ENCODE measurements at regions not wholly inside any gene's neighbourhood (a gene's known extent, or its start where the extent isn't known, plus 50 kb on each side); places are given as distances from the start of the nearest gene placed in this dataset.

DNA sequence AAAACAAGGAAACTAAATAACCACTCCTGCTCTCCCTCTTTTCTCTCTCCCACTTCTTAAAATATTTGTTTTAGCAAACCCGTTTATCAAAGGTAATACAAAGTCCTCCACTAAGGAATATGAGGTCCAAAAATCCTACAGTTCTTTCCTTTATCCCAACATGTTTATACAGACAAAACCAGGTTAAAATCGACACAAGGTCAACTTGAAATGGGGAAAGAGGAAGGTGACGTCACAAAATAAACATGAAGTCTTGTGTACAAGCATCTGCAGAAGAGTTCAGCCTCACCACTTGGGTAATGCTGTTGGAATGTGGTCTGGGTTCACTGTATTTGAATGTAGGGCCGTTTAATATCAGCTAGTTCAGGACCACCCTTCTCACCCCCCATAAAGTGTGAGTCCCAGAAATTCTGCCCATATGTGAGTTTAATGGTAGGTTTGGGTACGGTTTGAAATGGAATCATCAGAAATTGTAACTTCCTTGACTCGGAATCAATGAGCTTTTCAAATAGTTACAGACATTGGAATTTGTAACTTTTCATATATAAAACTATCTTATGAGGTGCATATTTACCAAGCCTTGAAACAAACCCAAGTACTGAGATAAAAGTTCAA is 120.0 kb upstream of the SLC38A2 start:
- Histone ChIP-seq H3K4me3 (replicated peaks in 1 of 3; ENCODE audit: low read depth in 2 of 3, low read length in 3 of 3) (no peak overlapping the region), H3K4me2 (replicated peaks; ENCODE audit: extremely low read depth, low read length, poor library complexity, severe bottlenecking) (no peak overlapping the region), H3K4me1 (ENCODE audit: control insufficient read depth in 1 of 2, insufficient read depth in 2 of 2, low read length in 2 of 2) (peaks cover 7 to 11% of the 10 kb centered on the region in 2 donors), H2AFZ (ENCODE audit: insufficient read depth, low read depth, low read length, poor library complexity, severe bottlenecking) (no peak overlapping the region), H4K20me1 (ENCODE audit: insufficient read depth, low read length) (no peaks in the 10 kb centered on the region), H3K36me3 (replicated peaks in 1 of 2; ENCODE audit: control insufficient read depth in 1 of 2, insufficient read depth in 2 of 2, low read length in 2 of 2) (no peaks in the 10 kb centered on the region), H3K9me3 (replicated peaks in 1 of 2; ENCODE audit: control insufficient read depth in 1 of 2, insufficient read depth in 1 of 2, low read length in 2 of 2) (no peaks in the 10 kb centered on the region), H3K27me3 (ENCODE audit: control insufficient read depth in 2 of 2, insufficient read depth in 2 of 2, low read length in 2 of 2) (no peaks in the 10 kb centered on the region), H3K9ac (ENCODE audit: insufficient read depth, low read length, poor library complexity, severe bottlenecking) (no peak overlapping the region), H3K79me2 (ENCODE audit: insufficient read depth, low read length) (no peaks in the 10 kb centered on the region), H3K27ac (ENCODE audit: low read depth in 1 of 2, low read length in 2 of 2) (no peak overlapping the region)
- no peak for DNase-seq
- Mint-ChIP-seq H3K27me3 (ENCODE audit: low read depth in 3 of 3) (peaks cover 0 to 1% (median 0%) of the 10 kb centered on the region in 3 donors), H3K4me3 (no peak overlapping the region), H3K27ac (no peak overlapping the region), H3K4me1 (peaks cover 1% of the 10 kb centered on the region), H3K9me3 (peaks cover 0 to 1% (median 0%) of the 10 kb centered on the region in 7 donors), H3K36me3 (no peaks in the 10 kb centered on the region)
- TF ChIP-seq, protein P1, sequence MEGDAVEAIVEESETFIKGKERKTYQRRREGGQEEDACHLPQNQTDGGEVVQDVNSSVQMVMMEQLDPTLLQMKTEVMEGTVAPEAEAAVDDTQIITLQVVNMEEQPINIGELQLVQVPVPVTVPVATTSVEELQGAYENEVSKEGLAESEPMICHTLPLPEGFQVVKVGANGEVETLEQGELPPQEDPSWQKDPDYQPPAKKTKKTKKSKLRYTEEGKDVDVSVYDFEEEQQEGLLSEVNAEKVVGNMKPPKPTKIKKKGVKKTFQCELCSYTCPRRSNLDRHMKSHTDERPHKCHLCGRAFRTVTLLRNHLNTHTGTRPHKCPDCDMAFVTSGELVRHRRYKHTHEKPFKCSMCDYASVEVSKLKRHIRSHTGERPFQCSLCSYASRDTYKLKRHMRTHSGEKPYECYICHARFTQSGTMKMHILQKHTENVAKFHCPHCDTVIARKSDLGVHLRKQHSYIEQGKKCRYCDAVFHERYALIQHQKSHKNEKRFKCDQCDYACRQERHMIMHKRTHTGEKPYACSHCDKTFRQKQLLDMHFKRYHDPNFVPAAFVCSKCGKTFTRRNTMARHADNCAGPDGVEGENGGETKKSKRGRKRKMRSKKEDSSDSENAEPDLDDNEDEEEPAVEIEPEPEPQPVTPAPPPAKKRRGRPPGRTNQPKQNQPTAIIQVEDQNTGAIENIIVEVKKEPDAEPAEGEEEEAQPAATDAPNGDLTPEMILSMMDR (IDR thresholded peaks at IDR 0.05) = no peak
- WGBS (ENCODE audit: insufficient coverage) = no CpG with 5 or more reads among the region's 6 CpGs
- intact Hi-C loops (cut with micrococcal nuclease) = no loop called here

DNA sequence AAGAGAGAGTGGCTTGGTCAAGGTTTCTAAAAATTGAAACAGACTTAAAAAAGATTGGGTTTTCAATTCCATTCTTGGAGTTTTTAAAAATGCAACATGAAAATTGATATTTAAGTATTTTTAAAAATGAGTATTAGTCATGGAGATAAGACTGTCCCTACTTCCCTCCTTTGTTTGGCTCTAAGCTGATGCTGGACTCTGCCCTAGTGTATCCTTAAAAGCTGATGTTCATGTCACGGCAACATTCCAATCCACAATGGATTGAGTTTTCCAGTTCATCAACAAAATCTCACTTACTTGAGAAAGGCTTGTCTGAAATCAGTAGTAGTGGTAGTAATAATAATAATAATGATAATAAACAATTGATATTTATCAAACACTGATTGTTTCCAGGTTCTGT is 119.0 kb upstream of the SLC38A2 start:
- H3K36me3 Mint-ChIP-seq = no peaks in the 10 kb centered on the region
- H3K9me3 ChIP-seq (replicated peaks in 1 of 2; ENCODE audit: control insufficient read depth in 1 of 2, insufficient read depth in 1 of 2, low read length in 2 of 2) = no peaks in the 10 kb centered on the region
- no peaks in the 10 kb centered on the region for H3K79me2 ChIP-seq (ENCODE audit: insufficient read depth, low read length)
- no peak for DNase-seq
- H3K4me1 Mint-ChIP-seq = peaks cover 1% of the 10 kb centered on the region
- no peaks in the 10 kb centered on the region for H3K36me3 ChIP-seq (replicated peaks in 1 of 2; ENCODE audit: control insufficient read depth in 1 of 2, insufficient read depth in 2 of 2, low read length in 2 of 2)
- H3K9ac ChIP-seq (ENCODE audit: insufficient read depth, low read length, poor library complexity, severe bottlenecking) = no peak overlapping the region
- no peak overlapping the region for H3K27ac Mint-ChIP-seq
- H3K4me3 Mint-ChIP-seq = no peak overlapping the region
- no peak overlapping the region for H3K27ac ChIP-seq (ENCODE audit: low read depth in 1 of 2, low read length in 2 of 2)
- H2AFZ ChIP-seq (ENCODE audit: insufficient read depth, low read depth, low read length, poor library complexity, severe bottlenecking) = no peak overlapping the region
- intact Hi-C loops (cut with micrococcal nuclease) = no loop called here
- H3K4me2 ChIP-seq (replicated peaks; ENCODE audit: extremely low read depth, low read length, poor library complexity, severe bottlenecking) = no peak overlapping the region
- WGBS (ENCODE audit: insufficient coverage) = no CpG with 5 or more reads among the region's 1 CpG
- H3K27me3 ChIP-seq (ENCODE audit: control insufficient read depth in 2 of 2, insufficient read depth in 2 of 2, low read length in 2 of 2) = no peaks in the 10 kb centered on the region
- H3K4me1 ChIP-seq (ENCODE audit: control insufficient read depth in 1 of 2, insufficient read depth in 2 of 2, low read length in 2 of 2) = peaks cover 17 to 21% of the 10 kb centered on the region in 2 donors
- no peaks in the 10 kb centered on the region for H4K20me1 ChIP-seq (ENCODE audit: insufficient read depth, low read length)
- TF ChIP-seq, protein P1 (IDR thresholded peaks at IDR 0.05) = no peak
- H3K9me3 Mint-ChIP-seq = peaks cover 0 to 1% (median 0%) of the 10 kb centered on the region in 7 donors
- no peak overlapping the region for H3K4me3 ChIP-seq (replicated peaks in 1 of 3; ENCODE audit: low read depth in 2 of 3, low read length in 3 of 3)
- peaks cover 0 to 1% (median 0%) of the 10 kb centered on the region in 3 donors for H3K27me3 Mint-ChIP-seq (ENCODE audit: low read depth in 3 of 3)

Data from CD14-positive monocyte (primary cell).